HCT116 (cell line): ENCODE measurements at regions not wholly inside any gene's neighbourhood (a gene's known extent, or its start where the extent isn't known, plus 50 kb on each side); places are given as distances from the start of the nearest gene placed in this dataset.

ENCODE experiments used
- EZH2 ChIP-seq: fragments of 200-600 bp; sonication (generic); IDR thresholded peaks from 2 replicates; pipeline ENCODE4 v1.6.1; 2017; ENCODE audit warnings: antibody characterized with exemption, mixed run types
- POLR2A ChIP-seq: IDR thresholded peaks from 2 replicates; pipeline ENCODE4 v1.7.0; 2011; ENCODE audit warnings: borderline replicate concordance; ENCODE audit not compliant: insufficient read depth, insufficient read length; ENCODE audit errors: extremely low read depth
- POLR2AphosphoS5 ChIP-seq: IDR thresholded peaks from 2 replicates; pipeline ENCODE4 v1.6.1; 2011; ENCODE audit warnings: mild to moderate bottlenecking, low read depth, low read length, moderate library complexity
- SP1 ChIP-seq: IDR thresholded peaks from 2 replicates; pipeline ENCODE4 v1.6.1; 2012; ENCODE audit warnings: low read depth
- SRF ChIP-seq: IDR thresholded peaks from 2 replicates; pipeline ENCODE4 v1.6.1; 2012; ENCODE audit warnings: low read depth
- TF ChIP-seq, protein P1 (sequence below), 3 experiments: fragments of 200-600 bp in 1 of 3; sonication (generic) in 1 of 3; IDR thresholded peaks in 2 of 3; conservative IDR thresholded peaks in 1 of 3; 2 replicates each; pipeline ENCODE4 v1.5.1; 2012 to 2017; ENCODE audit warnings: low read depth in 2 of 3, low read length in 2 of 3, antibody characterized with exemption in 1 of 3, borderline replicate concordance in 1 of 3, control low read depth in 1 of 3, mild to moderate bottlenecking in 1 of 3, mixed read lengths in 1 of 3, mixed run types in 1 of 3, moderate library complexity in 1 of 3; ENCODE audit not compliant: insufficient read depth in 1 of 3
- TF ChIP-seq, protein P2 (sequence below): IDR thresholded peaks from 2 replicates; pipeline ENCODE4 v1.6.1; 2011; ENCODE audit warnings: mild to moderate bottlenecking, low read length, moderate library complexity; ENCODE audit not compliant: insufficient replicate concordance; ENCODE audit errors: extremely low read depth

DNA sequence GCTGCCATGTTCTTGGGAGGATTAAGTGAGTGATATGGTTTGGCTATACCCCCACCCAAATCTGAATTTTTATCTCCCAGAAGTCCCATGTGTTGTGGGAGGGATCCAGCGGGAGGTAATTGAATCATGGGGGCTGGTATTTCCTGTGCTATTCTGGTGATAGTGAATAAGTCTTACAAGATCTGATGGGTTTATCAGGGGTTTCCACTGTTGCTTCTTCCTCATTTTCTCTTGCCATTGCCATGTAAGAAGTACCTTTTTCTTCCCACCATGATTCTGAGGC lies 291.4 kb downstream of the KCNS3 start:
- TF ChIP-seq, protein P1, sequence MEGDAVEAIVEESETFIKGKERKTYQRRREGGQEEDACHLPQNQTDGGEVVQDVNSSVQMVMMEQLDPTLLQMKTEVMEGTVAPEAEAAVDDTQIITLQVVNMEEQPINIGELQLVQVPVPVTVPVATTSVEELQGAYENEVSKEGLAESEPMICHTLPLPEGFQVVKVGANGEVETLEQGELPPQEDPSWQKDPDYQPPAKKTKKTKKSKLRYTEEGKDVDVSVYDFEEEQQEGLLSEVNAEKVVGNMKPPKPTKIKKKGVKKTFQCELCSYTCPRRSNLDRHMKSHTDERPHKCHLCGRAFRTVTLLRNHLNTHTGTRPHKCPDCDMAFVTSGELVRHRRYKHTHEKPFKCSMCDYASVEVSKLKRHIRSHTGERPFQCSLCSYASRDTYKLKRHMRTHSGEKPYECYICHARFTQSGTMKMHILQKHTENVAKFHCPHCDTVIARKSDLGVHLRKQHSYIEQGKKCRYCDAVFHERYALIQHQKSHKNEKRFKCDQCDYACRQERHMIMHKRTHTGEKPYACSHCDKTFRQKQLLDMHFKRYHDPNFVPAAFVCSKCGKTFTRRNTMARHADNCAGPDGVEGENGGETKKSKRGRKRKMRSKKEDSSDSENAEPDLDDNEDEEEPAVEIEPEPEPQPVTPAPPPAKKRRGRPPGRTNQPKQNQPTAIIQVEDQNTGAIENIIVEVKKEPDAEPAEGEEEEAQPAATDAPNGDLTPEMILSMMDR (IDR thresholded peaks at IDR 0.05 in 2 of 3, conservative IDR thresholded peaks at IDR 0.05 in 1 of 3; ENCODE audit: borderline replicate concordance in 1 of 3, insufficient read depth in 1 of 3, low read depth in 2 of 3, low read length in 2 of 3) = no peak
- TF ChIP-seq, protein P2, sequence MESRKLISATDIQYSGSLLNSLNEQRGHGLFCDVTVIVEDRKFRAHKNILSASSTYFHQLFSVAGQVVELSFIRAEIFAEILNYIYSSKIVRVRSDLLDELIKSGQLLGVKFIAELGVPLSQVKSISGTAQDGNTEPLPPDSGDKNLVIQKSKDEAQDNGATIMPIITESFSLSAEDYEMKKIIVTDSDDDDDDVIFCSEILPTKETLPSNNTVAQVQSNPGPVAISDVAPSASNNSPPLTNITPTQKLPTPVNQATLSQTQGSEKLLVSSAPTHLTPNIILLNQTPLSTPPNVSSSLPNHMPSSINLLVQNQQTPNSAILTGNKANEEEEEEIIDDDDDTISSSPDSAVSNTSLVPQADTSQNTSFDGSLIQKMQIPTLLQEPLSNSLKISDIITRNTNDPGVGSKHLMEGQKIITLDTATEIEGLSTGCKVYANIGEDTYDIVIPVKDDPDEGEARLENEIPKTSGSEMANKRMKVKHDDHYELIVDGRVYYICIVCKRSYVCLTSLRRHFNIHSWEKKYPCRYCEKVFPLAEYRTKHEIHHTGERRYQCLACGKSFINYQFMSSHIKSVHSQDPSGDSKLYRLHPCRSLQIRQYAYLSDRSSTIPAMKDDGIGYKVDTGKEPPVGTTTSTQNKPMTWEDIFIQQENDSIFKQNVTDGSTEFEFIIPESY = no peak
- TF ChIP-seq SRF = no peak
- TF ChIP-seq SP1 = no peak
- no peak for TF ChIP-seq EZH2
- TF ChIP-seq POLR2AphosphoS5 = no peak
- no peak for TF ChIP-seq POLR2A
